ENCODE measurements at regions not wholly inside any gene's neighbourhood (a gene's known extent, or its start where the extent isn't known, plus 50 kb on each side); places are given as distances from the start of the nearest gene placed in this dataset.

GRCh38 chr2:123528996-123529707 lies 495.9 kb upstream of the CNTNAP5 start:
- ATAC-seq (no peak), DNase-seq (ENCODE audit: low spot score) (no peak)
- Mint-ChIP-seq H3K36me3 (0 out of 2 replicates have a peak, but pooled peaks cover 10% of the 10 kb centered on the region), H3K4me3 (no peak overlapping the region), H3K27me3 (ENCODE audit: low read depth) (no peaks in the 10 kb centered on the region), H3K4me1 (no peaks in the 10 kb centered on the region), H3K27ac (no peak overlapping the region), H3K9me3 (peaks cover 31% of the 10 kb centered on the region)
- ChIA-PET CTCF (no interaction called here), POLR2A (no interaction called here)
- no peak for TF ChIP-seq ARID4B (CRISPR knock-in tag; IDR thresholded peaks at IDR 0.05; ENCODE audit: borderline replicate concordance)
- no peak for TF ChIP-seq NR2C2 (CRISPR knock-in tag; IDR thresholded peaks at IDR 0.05)
- no peak for TF ChIP-seq PRDM15 (CRISPR knock-in tag; IDR thresholded peaks at IDR 0.05)
- no peak for TF ChIP-seq GABPB1 (CRISPR knock-in tag; IDR thresholded peaks at IDR 0.05)
- TF ChIP-seq FOXP4 (CRISPR knock-in tag; IDR thresholded peaks at IDR 0.05), result no peak

- Mint-ChIP-seq H3K27ac (no peak overlapping the region), H3K36me3 (0 out of 2 replicates have a peak, but pooled peaks cover 3% of the 10 kb centered on the region), H3K4me3 (no peak overlapping the region), H3K27me3 (ENCODE audit: low read depth) (no peaks in the 10 kb centered on the region), H3K9me3 (peaks cover 24% of the 10 kb centered on the region), H3K4me1 (no peaks in the 10 kb centered on the region)
- POLR2A ChIA-PET, result no interaction called here
- DNase-seq (ENCODE audit: low spot score), result no peak
- CTCF ChIA-PET, result no interaction called here
- no peak for TF ChIP-seq ZNF532 (CRISPR knock-in tag; IDR thresholded peaks at IDR 0.05; ENCODE audit: borderline replicate concordance)
- no peak for TF ChIP-seq GRHL2 (CRISPR knock-in tag; IDR thresholded peaks at IDR 0.05; ENCODE audit: insufficient replicate concordance, severe bottlenecking)
- TF ChIP-seq MYBL2 (CRISPR knock-in tag; IDR thresholded peaks at IDR 0.05), result no peak
- TF ChIP-seq MLX (CRISPR knock-in tag; IDR thresholded peaks at IDR 0.05), result no peak
- TF ChIP-seq ZNF425 (CRISPR knock-in tag; conservative IDR thresholded peaks at IDR 0.05), result no peak
- TF ChIP-seq JAZF1 (CRISPR knock-in tag; IDR thresholded peaks at IDR 0.05), result no peak
- no peak for TF ChIP-seq ETV6 (CRISPR knock-in tag; IDR thresholded peaks at IDR 0.05)
- TF ChIP-seq ZNF512 (CRISPR knock-in tag; IDR thresholded peaks at IDR 0.05; ENCODE audit: borderline replicate concordance), result no peak
- ATAC-seq, result no peak
Measured at GRCh38 chr2:123530004-123530403, 495.1 kb upstream of the CNTNAP5 start.

Measured in WTC11 (cell line).